HG03520 (cell line): ENCODE measurements at regions not wholly inside any gene's neighbourhood (a gene's known extent, or its start where the extent isn't known, plus 50 kb on each side); places are given as distances from the start of the nearest gene placed in this dataset.

Experiments used
- ATAC-seq: cut with Tn5 transposase; IDR thresholded peaks from one replicate; pipeline ENCODE4 v1.9.1; 2021; ENCODE audit warnings: mild to moderate bottlenecking, moderate library complexity; ENCODE audit not compliant: unreplicated experiment

DNA sequence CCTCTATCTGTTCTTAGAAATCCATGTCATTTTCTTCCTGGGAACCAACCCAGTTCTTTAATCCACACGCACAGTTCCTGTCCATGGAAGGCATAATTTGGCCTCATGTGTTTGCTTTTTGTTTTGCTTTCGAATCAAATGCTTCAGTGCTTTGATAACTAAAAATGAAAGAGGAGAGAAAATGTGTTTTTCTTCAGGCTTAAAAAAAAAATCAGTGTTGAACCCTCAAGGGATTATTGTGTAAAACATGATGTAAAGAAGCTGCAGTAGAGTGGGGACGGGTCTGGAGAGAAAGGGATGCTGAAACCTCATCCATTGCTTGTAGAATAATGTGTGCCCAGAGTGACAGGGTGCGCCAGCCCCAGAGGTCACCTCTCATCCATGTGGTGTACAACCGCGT, 197.5 kb upstream of the JARID2 start:
- no peak for ATAC-seq

- no peak for ATAC-seq
Observed at GRCh38 chr6:15058200-15059061, 187.4 kb upstream of the JARID2 start.

GRCh38 chr6:15061180-15061641, 184.7 kb upstream of the JARID2 start:
- ATAC-seq, result no peak

DNA sequence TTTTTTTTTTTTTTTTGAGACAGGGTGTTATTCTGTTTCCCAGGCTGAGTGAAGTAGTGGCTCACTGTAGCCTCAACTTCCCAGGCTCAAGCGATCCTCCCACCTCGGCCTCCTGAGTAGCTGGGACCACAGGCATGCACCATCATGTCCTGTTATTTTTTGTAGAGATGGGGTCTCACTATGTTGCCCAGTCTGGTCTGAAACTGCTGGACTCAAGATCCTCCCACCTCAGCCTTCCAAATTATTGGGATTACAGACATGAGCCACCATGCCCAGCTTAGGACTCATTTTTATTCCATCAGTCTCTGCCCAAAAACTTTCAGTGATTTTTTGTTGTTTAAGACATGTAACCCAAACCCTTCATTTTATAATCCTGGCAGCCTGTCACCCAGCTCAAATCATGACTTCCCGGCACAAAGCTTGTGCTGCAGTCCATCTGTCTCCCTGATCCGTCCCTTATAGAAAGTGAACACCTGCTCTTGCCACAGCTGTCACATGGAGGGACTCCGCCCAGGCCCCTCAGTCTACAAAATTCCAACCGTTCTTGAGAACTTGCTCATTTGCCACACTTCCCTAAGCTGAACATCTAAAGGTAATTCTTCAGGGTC, 183.9 kb upstream of the JARID2 start:
- no peak for ATAC-seq

GRCh38 chr6:15062516-15063252, 183.2 kb upstream of the JARID2 start:
- ATAC-seq, result no peak

DNA sequence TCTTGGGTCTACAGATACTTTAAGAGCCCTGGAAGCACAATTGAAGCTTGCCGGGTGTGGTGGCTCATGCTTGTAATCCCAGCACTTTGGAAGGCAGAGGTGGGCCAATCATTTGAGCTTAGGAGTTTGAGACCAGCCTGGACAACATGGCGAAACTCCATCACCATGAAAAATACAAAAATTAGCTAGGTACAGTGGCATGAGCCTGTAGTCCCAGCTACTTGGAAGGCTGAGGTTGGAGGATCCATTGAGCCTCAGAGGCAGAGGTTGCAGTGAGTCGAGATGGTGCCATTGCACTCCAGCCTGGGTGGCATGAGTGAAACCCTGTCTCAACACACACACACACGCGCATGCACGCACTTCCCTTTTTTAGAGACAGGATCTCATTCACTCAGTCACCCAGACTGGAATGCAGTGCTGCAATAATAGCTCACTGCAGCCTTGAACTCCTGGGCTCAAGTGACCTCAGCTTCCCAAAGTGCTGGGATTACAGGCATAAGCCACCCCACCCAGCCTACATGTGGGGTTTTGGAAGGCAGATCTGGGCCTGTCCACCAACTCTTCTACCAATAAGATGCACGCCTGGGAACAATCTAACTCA, 182.5 kb upstream of the JARID2 start:
- ATAC-seq, result no peak

DNA sequence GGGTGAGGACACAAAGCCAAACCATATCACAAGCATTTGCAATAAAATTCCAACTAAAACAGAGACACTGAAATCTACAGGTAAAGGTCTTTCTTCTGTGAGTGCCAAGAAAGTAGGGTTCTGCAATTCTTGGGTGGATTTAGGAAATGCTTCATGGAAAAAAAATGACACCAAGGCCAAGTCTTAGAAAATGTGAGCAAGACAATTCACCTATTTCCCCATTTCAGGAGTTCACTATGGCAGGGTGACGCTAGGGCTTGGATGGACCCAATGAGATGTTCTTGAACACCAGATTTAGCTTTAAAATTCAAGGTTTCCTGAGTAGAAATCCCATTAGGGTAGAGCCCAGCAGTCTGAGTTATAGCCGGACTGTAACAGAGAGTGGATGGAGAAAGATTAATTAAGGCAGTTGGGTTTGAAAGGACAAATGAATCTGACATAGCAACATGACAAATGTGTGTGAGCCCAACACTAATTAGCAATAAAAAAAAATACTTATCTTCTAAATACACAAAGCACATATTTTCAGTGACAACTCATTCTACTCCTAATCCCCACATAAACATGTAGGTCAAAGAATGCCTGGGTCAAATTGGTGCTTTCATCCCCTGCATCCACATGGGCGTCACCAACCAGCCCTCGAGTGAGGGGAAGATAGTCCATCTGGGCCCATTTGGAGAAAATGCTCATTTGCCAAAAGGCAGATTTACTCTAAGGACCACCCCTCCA, 180.4 kb upstream of the JARID2 start:
- ATAC-seq, result no peak

DNA sequence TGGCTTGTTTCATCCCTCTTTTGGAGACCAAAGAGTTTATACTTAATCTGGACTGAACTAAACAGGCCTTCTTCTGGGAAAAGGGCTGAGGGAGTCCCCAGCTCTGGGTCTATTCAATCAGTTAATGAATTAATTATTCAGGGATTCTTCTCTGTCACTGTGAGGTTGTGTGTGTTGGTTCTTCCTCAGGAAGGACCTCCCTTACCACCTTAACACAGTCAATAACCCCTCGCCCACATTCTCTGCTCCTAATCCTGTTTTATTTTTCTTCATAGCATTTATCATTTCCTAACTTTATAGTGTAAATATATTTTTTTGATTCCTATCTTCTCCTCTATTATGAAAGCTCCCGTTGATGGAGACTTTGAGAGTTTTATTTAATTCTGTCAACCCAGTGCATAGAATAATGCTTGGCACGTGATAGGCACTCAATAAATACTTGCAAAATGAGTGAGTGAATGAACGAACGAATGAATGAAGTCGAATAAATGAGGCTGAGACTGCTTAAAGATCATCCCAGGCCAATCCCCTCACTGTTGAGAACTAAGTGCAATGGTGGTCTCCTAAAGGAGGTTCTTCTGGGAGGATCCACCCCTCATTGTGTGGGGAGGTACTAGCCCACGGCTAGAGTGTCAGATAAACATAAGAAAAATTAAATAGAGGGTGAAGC, 179.6 kb upstream of the JARID2 start:
- ATAC-seq, result no peak

DNA sequence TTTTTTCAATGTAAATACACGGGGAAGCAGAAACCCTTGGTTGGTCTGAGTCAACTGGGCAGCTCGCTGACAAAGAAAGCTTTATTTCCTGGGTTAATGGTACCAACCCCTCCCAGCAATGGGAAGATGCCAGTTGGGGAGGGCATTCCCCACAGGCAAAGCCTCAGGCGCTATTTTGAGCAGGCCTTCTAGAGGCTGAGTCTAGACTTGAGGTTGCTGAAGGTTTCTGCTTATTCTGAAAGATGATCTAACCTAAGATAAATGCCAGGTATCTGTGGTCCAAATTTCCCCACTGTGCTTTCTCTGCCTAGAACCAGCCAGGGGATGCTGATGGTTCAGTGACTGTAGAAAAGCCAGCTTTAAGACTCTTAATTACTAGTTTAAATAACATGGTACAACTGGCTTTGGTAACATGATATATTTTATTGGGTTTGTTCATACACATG, 172.5 kb upstream of the JARID2 start:
- no peak for ATAC-seq

- ATAC-seq, result no peak
Observed at GRCh38 chr6:15073883-15074465, 171.9 kb upstream of the JARID2 start.

- no peak for ATAC-seq
Observed at GRCh38 chr6:15074806-15075205, 171.1 kb upstream of the JARID2 start.

DNA sequence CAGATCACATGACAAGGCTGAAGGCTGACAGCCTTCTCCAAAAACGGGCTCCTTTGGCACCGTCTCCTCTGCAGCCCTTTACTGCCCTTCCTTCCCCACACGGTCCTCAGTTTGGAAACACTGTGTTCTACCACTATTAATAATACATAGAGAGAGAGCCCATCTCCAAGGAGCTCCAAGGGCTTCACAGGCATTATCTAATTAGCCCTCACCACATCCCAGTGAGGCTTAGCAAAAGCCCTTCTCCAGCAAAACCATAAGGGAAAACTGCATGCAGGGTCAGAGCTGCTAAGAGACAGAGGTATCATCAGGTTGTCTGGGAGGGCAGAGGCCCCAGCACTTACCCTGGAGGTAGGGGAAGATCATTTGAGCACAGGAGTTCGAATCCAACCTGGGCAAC, 169.3 kb upstream of the JARID2 start:
- ATAC-seq, result no peak

DNA sequence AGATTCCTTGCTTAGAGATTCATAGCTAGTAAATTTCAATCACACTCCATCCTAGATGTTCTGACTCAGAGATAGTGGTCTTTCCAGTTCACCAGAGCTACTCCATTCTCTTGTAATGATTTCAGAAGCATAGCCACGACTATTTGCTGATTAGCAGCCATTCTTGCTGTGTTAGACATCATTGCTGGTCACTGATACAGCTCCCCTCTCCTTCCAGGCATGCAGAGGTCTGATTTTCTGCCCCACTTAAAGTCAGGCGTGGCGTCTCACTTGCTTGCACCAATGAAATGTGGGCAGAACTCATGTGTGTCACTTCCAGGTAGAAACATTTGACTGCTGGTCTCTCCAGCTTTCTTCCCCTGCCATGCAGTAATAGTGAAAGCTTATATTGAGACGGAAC, 168.9 kb upstream of the JARID2 start:
- ATAC-seq, result no peak

DNA sequence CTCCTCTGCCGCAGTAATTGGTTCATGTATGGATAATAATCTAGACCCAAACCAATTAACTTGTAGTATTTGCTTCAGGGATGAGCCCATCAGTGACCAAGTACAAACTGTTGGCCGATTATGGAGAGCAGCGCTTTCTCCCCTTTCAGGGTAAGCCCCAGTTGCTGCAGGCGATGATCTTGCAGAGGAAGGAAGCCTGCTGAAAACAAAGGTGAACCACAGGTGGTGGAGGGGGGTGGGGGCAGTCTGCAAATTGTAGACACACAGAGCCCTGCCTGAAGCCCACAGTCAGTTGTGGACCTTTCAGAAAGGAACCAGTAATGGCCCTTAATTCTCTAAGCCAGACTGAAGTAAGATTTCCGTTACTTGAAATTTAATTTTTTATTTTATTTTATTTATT, 167.9 kb upstream of the JARID2 start:
- ATAC-seq, result no peak

GRCh38 chr6:15079288-15079817, 166.5 kb upstream of the JARID2 start:
- ATAC-seq, result no peak

- ATAC-seq, result no peak
Observed at GRCh38 chr6:15080895-15081294, 165.0 kb upstream of the JARID2 start.

DNA sequence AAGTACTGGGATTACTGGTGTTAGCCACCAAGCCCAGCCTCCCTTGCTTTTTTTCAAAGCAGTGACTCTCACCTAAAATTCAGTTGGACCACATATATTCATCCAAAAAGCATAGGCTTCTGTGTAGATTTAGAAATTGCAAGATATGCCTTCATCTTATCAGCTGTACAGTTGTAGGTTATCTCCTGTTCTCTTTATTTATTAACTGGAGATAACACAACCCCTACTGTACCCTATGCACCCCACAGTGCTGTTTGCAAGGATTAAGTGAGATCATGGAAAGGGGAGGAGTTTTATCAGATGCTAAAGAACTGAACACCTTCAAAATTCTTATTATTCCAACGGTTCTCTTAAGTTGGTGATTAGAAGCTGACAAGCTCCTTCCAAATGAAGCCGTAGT, 164.4 kb upstream of the JARID2 start:
- ATAC-seq, result no peak

- ATAC-seq, result no peak
Observed at GRCh38 chr6:15082708-15083107, 163.2 kb upstream of the JARID2 start.

- no peak for ATAC-seq
Observed at GRCh38 chr6:15086348-15087158, 159.3 kb upstream of the JARID2 start.
